GM19397 (cell line): ENCODE measurements at regions not wholly inside any gene's neighbourhood (a gene's known extent, or its start where the extent isn't known, plus 50 kb on each side); places are given as distances from the start of the nearest gene placed in this dataset.

ENCODE experiments used
- ATAC-seq: cut with Tn5 transposase; IDR thresholded peaks from one replicate; pipeline ENCODE4 v1.9.1; 2021; ENCODE audit warnings: mild to moderate bottlenecking, moderate library complexity; ENCODE audit not compliant: unreplicated experiment

- ATAC-seq = no peak
Measured at GRCh38 chr6:165229216-165229615, 80.2 kb downstream of the C6orf118 start.

GRCh38 chr6:165227644-165228329 lies 81.6 kb downstream of the C6orf118 start:
- no peak for ATAC-seq

- ATAC-seq = no peak
Measured at GRCh38 chr6:165223736-165224135, 85.7 kb downstream of the C6orf118 start.

- no peak for ATAC-seq
Measured at GRCh38 chr6:165223101-165223500, 86.3 kb downstream of the C6orf118 start.

GRCh38 chr6:165222315-165223025 lies 86.9 kb downstream of the C6orf118 start:
- ATAC-seq = no peak

GRCh38 chr6:165220045-165220444 lies 89.4 kb downstream of the C6orf118 start:
- no peak for ATAC-seq

- no peak for ATAC-seq
Measured at GRCh38 chr6:165219629-165220028, 89.8 kb downstream of the C6orf118 start.

GRCh38 chr6:165218829-165219228 lies 90.6 kb downstream of the C6orf118 start:
- ATAC-seq = no peak

GRCh38 chr6:165206798-165207197 lies 102.6 kb downstream of the C6orf118 start:
- ATAC-seq = no peak

GRCh38 chr6:165205632-165206031 lies 103.8 kb downstream of the C6orf118 start:
- no peak for ATAC-seq

- ATAC-seq = no peak
Measured at GRCh38 chr6:165204807-165205545, 104.4 kb downstream of the C6orf118 start.

- ATAC-seq = no peak
Measured at GRCh38 chr6:165200178-165200577, 109.2 kb downstream of the C6orf118 start.

- no peak for ATAC-seq
Measured at GRCh38 chr6:165191461-165191860, 117.9 kb downstream of the C6orf118 start.

GRCh38 chr6:165186441-165187205 lies 122.8 kb downstream of the C6orf118 start:
- no peak for ATAC-seq

GRCh38 chr6:165186041-165186440 lies 123.4 kb downstream of the C6orf118 start:
- no peak for ATAC-seq

- no peak for ATAC-seq
Measured at GRCh38 chr6:165184192-165184979, 125.0 kb downstream of the C6orf118 start.

GRCh38 chr6:165183496-165184140 lies 125.8 kb downstream of the C6orf118 start:
- no peak for ATAC-seq

GRCh38 chr6:165183071-165183470 lies 126.3 kb downstream of the C6orf118 start:
- no peak for ATAC-seq

GRCh38 chr6:165181951-165182414 lies 127.4 kb downstream of the C6orf118 start:
- no peak for ATAC-seq

GRCh38 chr6:165178056-165178455 lies 131.3 kb downstream of the C6orf118 start:
- ATAC-seq = no peak
